Thyroid gland (tissue), 4 donors: ENCODE measurements at regions not wholly inside any gene's neighbourhood (a gene's known extent, or its start where the extent isn't known, plus 50 kb on each side); places are given as distances from the start of the nearest gene placed in this dataset.

Experiments used
- DNase-seq, 2 donors: peaks; one replicate each; pipeline ENCODE4 v3.0.0-alpha.2; 2019
- H3K27ac ChIP-seq, 3 donors: fragments of 200-600 bp; sonication (generic); 1 replicate in 2 of 3; 2 replicates in 1 of 3; pipeline ENCODE4 v1.5.1; 2016 to 2019; ENCODE audit warnings: mild to moderate bottlenecking in 1 of 3, moderate library complexity in 1 of 3
- H3K27me3 ChIP-seq: fragments of 200-600 bp; sonication (generic); one replicate; pipeline ENCODE4 v1.5.1; 2019
- H3K36me3 ChIP-seq, 2 donors: fragments of 200-600 bp; sonication (generic); one replicate each; pipeline ENCODE4 v1.5.1; 2016 to 2019
- H3K4me1 ChIP-seq, 2 donors: fragments of 200-600 bp; sonication (generic); one replicate each; pipeline ENCODE4 v1.5.1; 2017 to 2019
- H3K4me3 ChIP-seq, 3 donors: fragments of 200-600 bp; sonication (generic); replicated peaks in 1 of 3; 1 replicate in 2 of 3; 2 replicates in 1 of 3; pipeline ENCODE4 v1.5.1; 2016; ENCODE audit warnings: mild to moderate bottlenecking in 1 of 3
- H3K9me3 ChIP-seq: fragments of 200-600 bp; sonication (generic); one replicate; pipeline ENCODE4 v1.5.1; 2017
- POLR2A ChIP-seq, 2 donors: fragments of 450-650 bp; IDR thresholded peaks; one replicate each; pipeline ENCODE4 v1.6.1; 2017; ENCODE audit warnings: antibody characterized with exemption in 2 of 2, mild to moderate bottlenecking in 2 of 2, moderate library complexity in 1 of 2
- WGBS, 2 donors: methylation state at CpG; one replicate each; pipeline ENCODE4 v1.1.5; 2017; 5-methylcytosine and 5-hydroxymethylcytosine counted together
- intact Hi-C: fragments of 100-400 bp; cut with DNase I; formaldehyde crosslinking; loops from one replicate; pipeline ENCODE4 v1.15.1; 2023
- TF ChIP-seq, protein P1 (sequence below), 6 experiments: fragments of 200-600 bp in 3 of 6; fragments of 450-650 bp in 3 of 6; sonication (generic) in 3 of 6; IDR thresholded peaks; one replicate each; pipeline ENCODE4 v1.5.1; 2016 to 2019; ENCODE audit warnings: antibody characterized with exemption in 6 of 6, mild to moderate bottlenecking in 2 of 6, inconsistent platforms in 1 of 6, moderate library complexity in 1 of 6

DNA sequence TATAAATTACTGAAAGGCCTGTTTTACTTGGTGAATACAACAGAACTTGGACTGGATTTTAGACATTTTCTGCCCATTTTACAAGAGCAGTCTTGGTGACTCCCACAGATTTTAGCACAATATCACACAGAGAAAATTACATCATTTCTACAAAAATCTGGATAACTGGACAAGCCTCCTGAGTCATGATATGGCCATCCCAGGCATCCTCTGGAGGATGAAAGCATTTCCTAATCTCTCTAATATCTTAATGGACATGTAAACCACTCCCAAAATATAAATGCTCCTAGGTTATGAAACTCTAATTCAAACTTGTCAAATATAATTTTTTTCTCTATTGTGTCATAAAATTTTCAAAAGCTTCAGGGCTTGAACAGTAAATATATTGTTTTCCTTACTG is 1170.8 kb upstream of the PCDH7 start:
- intact Hi-C loops: no loop called here
- H3K27me3 ChIP-seq: no peaks in the 10 kb centered on the region
- H3K27ac ChIP-seq: no peak overlapping the region
- no peaks in the 10 kb centered on the region for H3K36me3 ChIP-seq
- H3K9me3 ChIP-seq: no peaks in the 10 kb centered on the region
- no peak overlapping the region for H3K4me3 ChIP-seq
- no peak for TF ChIP-seq POLR2A (IDR thresholded peaks at IDR 0.05)
- TF ChIP-seq, protein P1, sequence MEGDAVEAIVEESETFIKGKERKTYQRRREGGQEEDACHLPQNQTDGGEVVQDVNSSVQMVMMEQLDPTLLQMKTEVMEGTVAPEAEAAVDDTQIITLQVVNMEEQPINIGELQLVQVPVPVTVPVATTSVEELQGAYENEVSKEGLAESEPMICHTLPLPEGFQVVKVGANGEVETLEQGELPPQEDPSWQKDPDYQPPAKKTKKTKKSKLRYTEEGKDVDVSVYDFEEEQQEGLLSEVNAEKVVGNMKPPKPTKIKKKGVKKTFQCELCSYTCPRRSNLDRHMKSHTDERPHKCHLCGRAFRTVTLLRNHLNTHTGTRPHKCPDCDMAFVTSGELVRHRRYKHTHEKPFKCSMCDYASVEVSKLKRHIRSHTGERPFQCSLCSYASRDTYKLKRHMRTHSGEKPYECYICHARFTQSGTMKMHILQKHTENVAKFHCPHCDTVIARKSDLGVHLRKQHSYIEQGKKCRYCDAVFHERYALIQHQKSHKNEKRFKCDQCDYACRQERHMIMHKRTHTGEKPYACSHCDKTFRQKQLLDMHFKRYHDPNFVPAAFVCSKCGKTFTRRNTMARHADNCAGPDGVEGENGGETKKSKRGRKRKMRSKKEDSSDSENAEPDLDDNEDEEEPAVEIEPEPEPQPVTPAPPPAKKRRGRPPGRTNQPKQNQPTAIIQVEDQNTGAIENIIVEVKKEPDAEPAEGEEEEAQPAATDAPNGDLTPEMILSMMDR (IDR thresholded peaks at IDR 0.05): no peak
- H3K4me1 ChIP-seq: no peaks in the 10 kb centered on the region
- DNase-seq: no peak

DNA sequence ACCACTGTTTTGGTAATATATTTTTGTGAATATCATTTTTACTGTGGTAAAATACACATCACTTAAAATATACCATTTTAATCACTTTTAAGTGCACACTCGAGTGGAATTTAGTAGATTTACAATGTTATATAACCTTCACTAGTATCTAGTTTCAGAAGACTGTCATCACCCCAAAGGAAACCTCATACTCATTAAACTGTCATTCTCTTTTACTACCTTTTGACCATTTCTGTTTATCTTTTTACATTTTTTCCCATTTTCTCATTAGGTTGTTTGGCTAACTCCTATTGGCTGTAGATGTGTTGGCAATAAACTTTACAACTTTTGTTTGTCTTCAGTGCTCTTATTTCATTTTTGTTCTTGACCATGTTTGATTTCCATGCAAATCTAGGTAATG is 1168.3 kb upstream of the PCDH7 start:
- H3K27me3 ChIP-seq: no peaks in the 10 kb centered on the region
- no peak overlapping the region for H3K4me3 ChIP-seq
- intact Hi-C loops: no loop called here
- TF ChIP-seq, protein P1 (IDR thresholded peaks at IDR 0.05): no peak
- no peak for TF ChIP-seq POLR2A (IDR thresholded peaks at IDR 0.05)
- 87 to 92% methylated on average over 1 of the region's 1 CpG for WGBS, 2 donors
- no peak for DNase-seq
- no peak overlapping the region for H3K27ac ChIP-seq
- no peaks in the 10 kb centered on the region for H3K4me1 ChIP-seq
- H3K36me3 ChIP-seq: no peaks in the 10 kb centered on the region
- H3K9me3 ChIP-seq: no peaks in the 10 kb centered on the region

GRCh38 chr4:29553846-29554245 is 1166.3 kb upstream of the PCDH7 start:
- H3K4me3 ChIP-seq: no peak overlapping the region
- no peaks in the 10 kb centered on the region for H3K27me3 ChIP-seq
- intact Hi-C loops: no loop called here
- H3K9me3 ChIP-seq: no peaks in the 10 kb centered on the region
- 83 to 91% methylated on average over 1 of the region's 1 CpG for WGBS, 2 donors
- no peaks in the 10 kb centered on the region for H3K36me3 ChIP-seq
- H3K27ac ChIP-seq: no peak overlapping the region
- H3K4me1 ChIP-seq: no peaks in the 10 kb centered on the region
- DNase-seq: no peak
- TF ChIP-seq, protein P1 (IDR thresholded peaks at IDR 0.05): no peak
- no peak for TF ChIP-seq POLR2A (IDR thresholded peaks at IDR 0.05)

DNA sequence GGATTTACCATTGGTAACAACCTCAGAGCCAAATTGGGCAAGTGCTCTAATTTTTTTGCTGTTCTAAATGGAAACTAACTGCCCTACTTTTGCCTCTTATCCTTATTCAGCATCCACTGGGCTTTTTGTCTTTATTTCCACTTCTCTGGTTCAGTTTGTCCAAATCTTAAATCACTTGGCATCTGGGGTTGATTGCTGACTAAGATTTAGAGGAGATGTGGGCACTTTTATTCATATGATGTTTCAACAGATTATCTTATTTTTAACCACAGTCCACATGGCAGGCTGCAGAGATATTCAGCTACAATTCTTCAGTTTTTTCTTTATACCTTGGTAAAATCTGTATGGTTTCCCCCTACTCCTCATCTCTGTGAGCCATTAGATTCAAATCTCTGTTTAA is 1161.4 kb upstream of the PCDH7 start:
- H3K36me3 ChIP-seq: no peaks in the 10 kb centered on the region
- TF ChIP-seq, protein P1 (IDR thresholded peaks at IDR 0.05): no peak
- no peak for TF ChIP-seq POLR2A (IDR thresholded peaks at IDR 0.05)
- H3K27ac ChIP-seq: no peak overlapping the region
- no peaks in the 10 kb centered on the region for H3K27me3 ChIP-seq
- H3K4me3 ChIP-seq: no peak overlapping the region
- intact Hi-C loops: no loop called here
- H3K9me3 ChIP-seq: no peaks in the 10 kb centered on the region
- no peak for DNase-seq
- no peaks in the 10 kb centered on the region for H3K4me1 ChIP-seq

DNA sequence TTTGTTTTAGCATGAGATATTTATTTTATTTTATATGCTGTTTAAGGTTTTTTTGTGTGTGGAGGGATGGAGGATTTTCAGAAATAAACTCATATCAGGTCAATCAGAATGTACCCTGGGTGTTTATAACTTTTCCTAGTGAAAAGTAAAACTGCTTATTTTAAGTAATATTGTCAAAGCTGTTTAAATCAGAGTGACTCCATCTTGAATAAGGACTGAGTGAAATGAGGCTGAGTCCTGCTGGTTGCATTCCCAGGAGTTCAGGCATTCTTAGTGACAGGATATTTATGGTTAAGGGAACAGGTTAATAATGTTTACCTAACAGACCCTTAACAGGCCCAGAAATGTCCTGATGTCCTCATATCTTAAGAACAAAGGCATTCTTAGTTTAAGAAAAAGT is 1160.9 kb upstream of the PCDH7 start:
- intact Hi-C loops: no loop called here
- H3K27ac ChIP-seq: no peak overlapping the region
- H3K4me3 ChIP-seq: no peak overlapping the region
- no peaks in the 10 kb centered on the region for H3K36me3 ChIP-seq
- no peaks in the 10 kb centered on the region for H3K4me1 ChIP-seq
- no peak for DNase-seq
- H3K9me3 ChIP-seq: no peaks in the 10 kb centered on the region
- no peak for TF ChIP-seq POLR2A (IDR thresholded peaks at IDR 0.05)
- TF ChIP-seq, protein P1 (IDR thresholded peaks at IDR 0.05): no peak
- H3K27me3 ChIP-seq: no peaks in the 10 kb centered on the region
